ENCODE measurements at regions not wholly inside any gene's neighbourhood (a gene's known extent, or its start where the extent isn't known, plus 50 kb on each side); places are given as distances from the start of the nearest gene placed in this dataset.

- TF ChIP-seq CTCF (IDR thresholded peaks at IDR 0.05; ENCODE audit: low read depth, low read length), result no peak
- TF ChIP-seq EZH2phosphoT487 (IDR thresholded peaks at IDR 0.05; ENCODE audit: low read depth), result no peak
Observed at GRCh38 chr12:111178181-111179081, 190.5 kb downstream of the PHETA1 start.

Data from OCI-LY3 (cell line).